Inflammatory macrophage (primary cell): ENCODE measurements at regions not wholly inside any gene's neighbourhood (a gene's known extent, or its start where the extent isn't known, plus 50 kb on each side); places are given as distances from the start of the nearest gene placed in this dataset.
"Not testable (repeated sequence)": the region's sequence is repeated elsewhere in the genome, so short reads cannot be mapped to it uniquely, and the experiment has no call there.

Source experiments
- DNase-seq, 2 donors: peaks; one replicate each; pipeline ENCODE4 v3.0.0-alpha.2; 2020 to 2022

DNA sequence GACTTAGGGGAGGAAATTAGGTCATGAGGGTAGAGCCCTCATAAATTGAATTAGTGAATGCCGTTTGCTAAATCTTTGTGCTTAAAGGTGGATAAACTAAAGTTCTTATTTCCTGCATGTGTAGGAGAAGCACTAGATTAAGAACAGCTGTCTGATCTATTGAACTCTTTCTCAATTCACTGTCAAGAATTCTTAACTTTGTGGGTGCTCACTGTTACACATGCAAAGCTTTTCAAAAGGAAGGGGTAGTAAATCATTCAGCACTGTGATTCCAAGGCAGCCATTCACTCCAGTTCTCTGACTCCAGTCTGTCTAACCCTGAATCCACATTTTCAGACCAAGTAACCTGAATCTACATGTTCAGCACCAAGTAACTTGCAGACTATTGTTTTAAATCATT lies 1520.1 kb downstream of the PCDH18 start:
- DNase-seq, result no peak

DNA sequence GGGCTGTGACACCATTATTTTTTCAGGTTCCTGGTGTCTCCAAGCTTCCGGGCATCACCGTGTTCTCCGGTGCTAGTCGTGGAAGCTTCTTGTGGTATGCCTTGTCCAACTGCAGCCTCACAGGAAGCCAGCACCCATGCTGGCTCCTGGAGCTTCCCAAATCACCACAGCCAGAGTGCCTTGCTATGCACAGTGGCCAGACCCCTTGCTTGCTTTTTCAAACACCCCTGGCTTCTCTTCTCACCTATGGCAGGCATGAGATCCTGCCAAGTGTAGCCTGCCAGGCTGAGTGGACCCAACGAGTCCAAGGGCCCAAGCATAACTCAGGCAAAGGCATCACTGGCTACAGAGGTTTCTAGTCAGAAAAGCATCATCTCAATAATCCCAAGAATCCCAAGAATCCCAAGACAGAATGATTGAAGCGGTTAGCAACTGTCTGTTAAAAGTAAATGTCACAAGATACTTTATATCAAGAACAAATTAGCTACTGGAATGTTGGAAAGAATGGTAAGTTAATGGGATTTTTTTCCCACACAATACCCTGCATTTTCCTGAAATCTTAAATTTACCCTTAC lies 1522.9 kb downstream of the PCDH18 start:
- no peak for DNase-seq

DNA sequence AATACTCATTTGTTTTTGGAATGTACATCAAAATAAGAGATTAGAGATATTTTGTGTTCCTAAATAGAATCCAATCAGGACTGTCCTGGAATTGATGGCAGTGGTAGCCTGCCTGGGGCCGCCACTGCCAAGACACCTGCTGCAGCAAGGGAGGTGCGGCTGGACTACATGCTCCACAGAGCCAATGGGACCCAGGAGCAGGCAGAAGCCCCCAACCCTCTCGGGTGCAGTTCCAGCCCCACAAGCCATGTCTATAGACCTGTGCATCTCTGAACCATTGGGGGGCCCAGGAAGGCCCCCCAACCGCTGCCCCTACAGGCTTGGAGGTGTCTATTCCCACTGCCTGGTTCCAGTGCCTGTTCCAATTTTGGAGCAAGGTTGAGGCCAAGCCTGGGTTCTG lies 1524.3 kb downstream of the PCDH18 start:
- DNase-seq, result no peak

DNA sequence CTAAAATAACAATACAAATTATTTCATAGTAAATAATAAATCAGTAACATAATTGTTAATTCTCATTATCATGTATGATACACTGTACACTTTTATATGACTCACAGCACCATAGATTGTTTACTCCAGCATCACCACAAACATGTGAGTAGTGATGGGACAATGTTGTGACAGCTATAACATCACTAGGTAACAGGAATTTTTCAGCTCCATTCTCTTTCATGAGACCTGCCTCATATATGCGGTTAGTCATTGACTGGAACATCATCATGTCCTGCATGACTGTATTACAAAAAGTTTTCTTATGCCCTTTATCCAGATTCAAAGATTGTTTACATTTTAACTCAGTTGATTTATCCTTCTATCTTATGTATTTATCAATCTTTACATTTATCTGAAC lies 1530.0 kb downstream of the PCDH18 start:
- no peak for DNase-seq

DNA sequence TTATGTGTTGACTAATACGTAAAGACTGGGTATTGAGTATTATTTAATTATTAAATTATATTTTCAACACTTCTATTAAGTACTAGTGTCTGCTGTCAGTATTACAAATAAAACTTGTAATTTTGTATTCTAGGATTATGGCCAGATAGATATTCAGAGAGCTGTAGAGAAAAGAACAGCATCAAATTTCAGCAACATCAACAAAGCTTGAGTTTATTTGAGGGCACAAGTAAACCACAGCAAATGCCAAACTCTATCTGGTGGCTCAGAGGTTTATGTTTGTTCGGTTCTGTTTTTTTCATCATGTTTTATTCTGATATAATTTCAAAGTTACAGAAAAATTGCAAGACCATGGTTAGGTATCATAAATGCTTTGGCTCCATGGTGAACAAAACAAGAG lies 1530.5 kb downstream of the PCDH18 start:
- DNase-seq, result no peak

DNA sequence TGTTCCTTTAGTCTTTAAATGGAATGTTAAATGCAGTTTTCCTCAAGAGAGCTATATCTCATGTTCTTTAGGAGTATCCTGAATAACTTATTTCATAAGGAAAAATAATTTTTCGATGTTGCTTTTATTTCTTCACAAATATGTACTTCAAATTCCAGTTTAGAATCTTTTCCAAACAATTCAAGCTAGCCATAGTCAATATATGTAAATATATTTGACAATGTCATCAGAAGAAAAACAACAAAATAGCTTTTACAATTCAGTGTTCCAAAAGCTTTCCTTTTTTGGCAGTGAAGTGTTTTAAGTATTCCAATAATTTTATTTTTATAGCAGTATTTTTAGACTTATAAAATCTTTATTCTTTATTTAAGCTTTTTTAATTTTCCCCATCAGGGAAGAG lies 1532.0 kb downstream of the PCDH18 start:
- no peak for DNase-seq

DNA sequence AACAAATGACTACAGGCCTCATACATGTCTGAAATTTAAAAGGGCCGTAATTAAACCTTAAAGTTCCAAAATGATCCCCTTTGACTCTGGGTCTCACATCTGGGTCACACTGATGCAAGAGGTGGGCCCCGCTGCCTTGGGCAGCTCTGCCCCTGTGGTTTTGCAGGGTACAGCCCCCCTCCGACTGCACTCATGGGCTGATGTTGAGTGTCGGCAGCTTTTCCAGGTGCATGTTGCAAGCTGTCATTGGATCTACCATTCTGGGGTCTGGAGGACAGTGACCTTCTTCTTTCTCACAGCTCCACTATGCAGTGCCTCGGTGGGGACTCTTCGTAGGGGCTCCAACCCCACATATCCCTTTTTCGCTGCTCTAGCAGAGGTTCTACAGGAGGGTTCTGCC lies 1537.9 kb downstream of the PCDH18 start:
- no peak for DNase-seq

DNA sequence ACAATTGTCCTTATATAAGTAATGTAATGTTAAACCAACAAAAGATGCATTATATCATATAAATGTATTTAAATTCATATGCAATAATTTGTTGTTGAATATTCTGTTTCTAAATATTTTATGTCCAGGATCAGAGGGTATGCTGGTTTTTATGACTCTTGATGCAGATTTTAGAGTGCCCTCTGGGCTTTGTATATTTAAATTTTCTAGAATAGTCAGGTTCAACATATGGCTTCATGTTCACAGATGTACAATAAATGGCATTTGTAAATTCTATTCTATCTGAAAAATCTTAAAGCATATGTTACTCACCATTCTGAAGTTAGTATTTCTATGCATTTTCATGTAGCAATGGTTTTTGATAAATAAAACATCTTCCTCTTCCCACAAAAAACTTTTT lies 1555.4 kb downstream of the PCDH18 start:
- no peak for DNase-seq

DNA sequence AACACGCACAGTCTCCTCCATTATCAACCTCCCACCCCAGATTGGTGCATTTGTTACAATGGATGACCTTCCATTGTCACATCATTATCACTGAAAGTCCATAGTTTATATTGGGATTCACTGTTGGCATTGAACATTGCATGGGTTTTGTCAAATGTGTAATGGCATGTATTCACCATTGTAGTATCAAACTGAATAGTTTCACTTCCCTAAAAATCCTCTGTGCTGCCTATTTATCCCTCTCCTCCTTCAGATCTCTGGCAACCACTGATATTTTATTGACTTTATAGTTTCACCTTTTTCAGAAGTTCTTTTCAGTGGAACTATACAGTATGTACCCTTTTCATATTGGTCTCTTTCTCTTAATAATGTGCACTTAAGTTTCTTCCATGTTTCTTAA lies 1565.4 kb downstream of the PCDH18 start:
- no peak for DNase-seq

DNA sequence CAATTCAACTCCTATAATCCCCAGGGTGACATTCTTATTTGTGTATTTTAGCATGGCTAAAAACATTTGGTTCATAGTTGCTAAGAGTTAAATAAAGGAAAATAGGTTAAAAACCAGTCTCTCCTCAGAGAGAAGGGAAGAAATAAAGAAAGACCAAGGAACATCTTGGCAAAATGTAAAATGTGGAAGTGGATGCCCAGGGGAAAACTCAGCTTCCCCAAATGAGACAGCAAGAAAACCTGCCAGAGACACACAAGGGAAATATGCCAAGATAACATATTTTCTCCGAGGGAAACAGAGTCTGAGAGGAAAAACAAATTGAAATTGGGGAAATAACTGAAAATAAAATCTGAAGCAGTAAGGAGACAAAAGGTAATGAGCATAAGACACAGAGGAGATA lies 1569.3 kb downstream of the PCDH18 start:
- DNase-seq, result no peak

DNA sequence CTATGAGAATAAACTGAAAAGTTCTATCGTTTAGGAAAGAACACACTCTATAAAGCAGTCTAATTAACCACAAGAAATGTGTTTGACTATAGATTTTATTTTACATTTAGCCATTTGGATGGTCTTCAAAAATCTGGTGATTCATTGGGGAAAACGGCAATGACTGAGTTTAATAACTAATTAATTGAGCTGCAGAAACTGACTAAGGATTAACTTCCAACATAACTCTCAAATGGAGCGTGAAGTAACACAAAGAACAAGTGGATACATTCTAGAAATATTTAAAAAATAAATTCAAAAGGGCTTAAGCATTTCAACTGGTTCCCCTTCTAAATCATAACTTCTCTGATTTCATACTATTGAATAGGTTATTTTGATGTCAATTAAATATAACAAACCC lies 1582.4 kb downstream of the PCDH18 start:
- no peak for DNase-seq

DNA sequence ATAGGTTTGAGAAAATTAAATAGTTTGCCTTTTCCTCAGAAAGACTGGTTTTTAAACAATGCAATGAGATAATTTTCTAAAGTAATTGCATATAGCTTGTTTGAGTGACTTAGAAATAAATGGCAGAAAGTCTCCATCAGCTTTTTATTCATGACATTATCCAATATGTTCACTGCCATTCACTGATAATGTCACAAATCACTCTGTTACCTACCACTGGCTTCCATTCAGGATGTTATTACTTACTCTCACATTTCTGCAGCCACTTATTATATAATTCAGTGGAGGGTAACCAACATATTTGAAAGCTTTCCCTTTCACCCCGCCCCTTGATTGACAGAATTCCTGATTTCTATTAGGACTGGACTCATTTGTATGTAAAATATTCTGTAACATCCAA lies 1583.5 kb downstream of the PCDH18 start:
- DNase-seq, result no peak

DNA sequence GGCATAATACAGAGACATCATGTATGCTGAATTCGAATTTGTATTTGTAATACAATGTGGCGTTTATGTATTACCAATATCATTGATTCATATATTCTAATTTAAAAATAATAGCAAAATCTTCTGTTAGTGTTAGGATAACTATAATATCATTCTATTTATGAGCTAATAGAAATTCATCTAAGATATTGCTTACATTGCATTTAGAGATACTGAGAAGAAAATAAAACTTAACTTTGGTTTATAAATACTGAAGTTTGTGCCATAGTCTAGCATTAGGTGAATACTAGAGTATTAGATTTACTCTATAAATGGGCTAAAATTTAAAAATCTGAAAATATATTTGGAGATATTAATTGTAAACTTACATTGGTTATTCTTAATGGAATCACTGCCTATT lies 1590.6 kb downstream of the PCDH18 start:
- DNase-seq, result no peak

DNA sequence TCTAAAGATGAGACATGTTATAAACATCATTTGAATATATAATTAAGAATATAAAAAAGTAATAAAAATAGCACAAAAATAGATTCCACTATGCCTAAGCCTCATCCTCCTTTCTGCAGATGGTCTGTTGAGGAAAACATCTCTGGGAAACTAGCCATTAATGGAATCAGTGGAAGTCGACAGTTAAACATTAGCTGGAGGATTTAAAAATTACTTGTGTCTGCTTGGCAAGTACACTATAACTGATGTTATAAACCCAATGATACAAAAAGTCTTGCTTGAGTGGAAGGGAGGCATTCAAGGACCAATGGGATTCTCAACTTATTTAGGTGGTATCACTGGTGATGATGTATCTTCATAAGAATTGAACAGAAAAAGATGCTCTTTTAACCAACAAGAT lies 1598.3 kb downstream of the PCDH18 start:
- DNase-seq, result no peak

DNA sequence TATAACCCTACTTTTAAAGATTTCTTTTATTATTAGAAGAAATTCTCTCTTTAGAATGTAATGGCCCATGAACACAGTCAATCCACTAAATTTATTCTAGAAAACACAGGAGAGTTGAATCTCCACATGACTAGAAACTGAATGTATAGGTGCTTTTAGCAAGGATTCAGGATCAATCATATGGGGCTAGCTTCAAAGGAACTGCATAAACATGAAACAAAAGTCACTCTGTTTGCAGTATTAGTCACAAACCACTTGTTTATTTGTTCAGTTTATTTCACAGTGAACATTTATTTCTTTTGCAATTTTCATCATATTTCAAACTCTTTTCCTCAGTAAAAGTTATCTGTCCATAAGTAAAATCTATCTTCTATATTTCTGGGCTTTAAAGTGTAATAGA lies 1604.6 kb downstream of the PCDH18 start:
- DNase-seq, result no peak

DNA sequence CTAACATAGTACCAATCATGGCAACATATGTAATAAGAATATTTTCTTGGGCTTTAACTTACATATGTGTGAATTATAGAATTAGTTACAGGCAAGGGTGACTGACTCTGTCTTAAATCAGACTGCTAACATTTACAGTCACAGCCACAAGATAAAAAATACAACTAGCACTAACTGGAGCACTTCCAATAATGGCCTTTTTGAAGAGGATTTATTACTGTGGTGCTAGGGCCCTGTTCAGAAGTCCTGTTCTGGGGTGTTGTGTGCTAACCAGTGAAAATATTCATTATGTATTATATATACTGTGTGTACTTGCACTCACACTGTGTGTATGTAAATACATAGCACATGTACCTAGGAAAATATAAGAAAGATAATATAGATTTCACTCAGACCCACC lies 1611.2 kb downstream of the PCDH18 start:
- DNase-seq, result no peak

DNA sequence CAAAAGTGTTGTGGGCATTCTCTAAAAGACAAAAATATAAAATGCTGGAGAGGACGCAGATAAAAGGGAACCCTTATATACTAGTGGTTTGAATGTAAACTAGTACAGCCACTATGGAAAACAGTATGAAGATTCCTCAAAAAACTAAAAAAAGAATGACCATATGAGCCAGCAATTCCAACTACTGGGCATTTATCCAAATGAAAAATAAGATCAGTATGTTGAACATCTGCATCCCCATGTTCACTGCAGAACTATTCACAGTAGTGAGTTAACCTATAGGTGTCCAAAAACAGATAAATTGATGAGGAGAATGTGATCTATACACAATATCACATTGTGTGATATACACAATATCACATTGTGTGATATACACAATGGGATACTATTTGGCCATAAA lies 1615.3 kb downstream of the PCDH18 start:
- DNase-seq, result no peak

DNA sequence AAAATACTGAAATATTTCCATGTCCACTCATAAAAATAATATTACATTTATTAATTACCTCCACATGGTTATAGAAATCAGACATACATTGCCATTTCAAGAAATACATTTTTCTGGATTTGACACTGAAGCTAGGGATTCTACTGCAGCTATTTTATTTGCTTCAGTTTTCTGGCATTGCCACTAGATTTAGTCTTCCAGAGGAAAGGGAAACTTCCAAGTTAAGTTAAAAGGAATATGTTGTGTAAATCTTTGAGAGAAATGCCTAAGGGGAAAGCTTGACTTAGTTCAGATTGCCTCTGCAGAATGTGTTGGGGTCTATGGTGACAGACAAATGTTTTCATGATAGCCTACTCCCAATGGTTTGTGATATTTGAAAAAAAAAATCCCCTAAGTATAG lies 1631.3 kb downstream of the PCDH18 start:
- DNase-seq, result no peak

DNA sequence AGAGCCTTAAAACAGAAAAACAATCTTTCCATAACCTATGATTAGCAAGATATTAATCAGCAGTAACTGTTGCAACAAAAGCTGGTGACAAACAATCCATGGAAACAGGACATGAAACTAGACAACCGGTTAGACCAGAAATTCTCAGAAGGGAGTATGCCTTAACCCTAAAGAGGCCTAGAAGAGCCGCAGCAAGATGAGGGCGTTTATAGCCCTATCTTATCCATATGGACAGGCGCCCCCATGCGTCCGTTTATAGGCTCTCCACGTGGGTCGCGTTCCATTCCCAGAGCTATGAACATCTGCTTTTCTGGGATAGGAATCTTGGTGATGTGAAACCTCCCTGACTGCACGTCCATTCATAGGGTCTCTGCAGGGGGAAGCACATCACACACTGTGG lies 1662.7 kb upstream of the PABPC4L start:
- not testable (repeated sequence) for DNase-seq

DNA sequence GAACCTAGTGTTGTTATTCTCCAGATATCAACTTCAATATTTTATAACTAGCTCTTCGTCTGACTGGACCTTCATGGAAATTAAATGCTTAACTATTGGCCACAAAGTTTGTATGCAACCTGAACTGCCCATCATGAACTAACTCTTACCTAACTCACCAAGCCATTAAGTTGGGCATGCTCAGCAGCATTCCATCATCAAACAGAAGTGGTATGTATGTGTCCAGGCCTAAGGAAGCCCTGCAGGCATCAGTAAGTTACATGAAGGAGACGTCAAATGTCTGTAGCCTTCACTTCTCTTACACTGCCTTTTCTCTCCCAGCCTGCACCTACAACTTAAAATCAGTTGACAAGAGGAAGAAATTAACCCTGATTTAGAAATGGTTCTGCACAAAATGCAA lies 1639.2 kb upstream of the PABPC4L start:
- no peak for DNase-seq

DNA sequence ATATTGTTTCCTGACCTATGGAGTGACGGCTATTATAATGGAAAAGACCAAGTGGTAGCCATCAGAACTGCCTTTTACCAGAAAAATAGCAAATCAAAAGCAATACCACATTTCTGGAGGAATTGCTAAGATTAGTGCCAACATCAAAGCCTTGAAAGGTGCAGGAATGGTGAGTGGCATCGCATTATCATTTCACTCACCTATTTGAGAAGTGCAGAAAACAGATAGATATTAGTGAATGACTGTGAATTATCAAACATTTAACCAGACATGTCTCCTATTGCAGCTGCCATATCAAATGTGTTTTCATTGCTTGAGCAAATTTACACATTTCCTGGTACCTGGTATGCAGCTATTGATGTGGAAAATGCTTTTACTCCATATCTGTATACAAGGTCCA lies 1638.1 kb upstream of the PABPC4L start:
- DNase-seq, result no peak

DNA sequence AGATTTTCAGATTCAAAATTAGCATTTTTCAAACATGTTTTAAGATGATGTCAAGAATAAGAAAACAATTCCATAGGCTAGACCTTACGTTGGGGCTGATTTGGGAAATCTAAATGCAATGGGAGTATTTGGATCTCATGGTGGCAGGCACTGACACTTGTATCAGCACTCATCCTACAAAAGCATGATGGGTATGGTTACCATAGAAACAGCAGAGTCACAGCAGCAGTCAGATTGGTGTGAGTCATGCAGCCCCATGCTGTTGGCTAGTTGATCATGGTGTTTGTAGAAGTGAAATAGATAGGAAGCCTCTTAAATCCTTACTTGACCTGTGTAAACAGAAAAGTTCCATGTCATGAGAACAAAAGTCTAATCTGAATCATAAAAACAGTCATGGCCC lies 1637.3 kb upstream of the PABPC4L start:
- DNase-seq, result no peak

DNA sequence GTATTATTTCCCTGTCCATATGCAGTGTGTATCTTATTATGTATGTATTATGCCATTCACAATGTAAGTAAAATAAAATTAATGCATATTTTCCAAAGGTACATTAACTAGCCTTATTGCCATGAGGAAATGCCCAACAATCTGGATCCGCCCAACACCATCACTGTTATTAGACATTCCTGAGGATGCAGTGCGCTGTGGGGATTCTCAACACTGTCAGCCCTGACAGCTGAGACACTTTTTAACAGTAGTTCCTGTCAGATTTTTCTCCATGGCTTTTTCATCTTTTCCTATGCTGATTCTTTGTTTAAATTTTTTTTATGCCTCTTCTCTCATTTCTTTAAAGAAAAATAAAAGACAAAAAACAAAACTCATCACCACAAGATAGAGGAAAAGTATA lies 1632.9 kb upstream of the PABPC4L start:
- DNase-seq, result no peak

DNA sequence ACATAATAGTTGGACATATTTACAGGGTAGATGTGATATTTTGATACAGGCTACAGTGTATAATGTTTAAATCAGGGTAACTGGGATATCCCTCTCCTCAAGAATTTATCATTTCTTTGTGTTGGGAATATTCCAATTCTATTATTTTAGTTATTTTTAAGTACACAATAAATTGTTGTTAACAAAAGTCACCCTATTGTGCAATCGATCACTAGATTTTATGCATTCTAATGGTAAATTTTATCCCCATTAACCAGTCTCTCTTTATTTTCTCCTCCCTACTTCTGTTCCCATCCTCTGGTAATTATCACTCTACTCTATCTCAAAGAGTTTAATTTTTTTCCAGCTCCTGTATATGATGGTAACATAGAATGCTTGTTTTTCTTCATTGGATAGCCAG lies 1631.9 kb upstream of the PABPC4L start:
- no peak for DNase-seq

DNA sequence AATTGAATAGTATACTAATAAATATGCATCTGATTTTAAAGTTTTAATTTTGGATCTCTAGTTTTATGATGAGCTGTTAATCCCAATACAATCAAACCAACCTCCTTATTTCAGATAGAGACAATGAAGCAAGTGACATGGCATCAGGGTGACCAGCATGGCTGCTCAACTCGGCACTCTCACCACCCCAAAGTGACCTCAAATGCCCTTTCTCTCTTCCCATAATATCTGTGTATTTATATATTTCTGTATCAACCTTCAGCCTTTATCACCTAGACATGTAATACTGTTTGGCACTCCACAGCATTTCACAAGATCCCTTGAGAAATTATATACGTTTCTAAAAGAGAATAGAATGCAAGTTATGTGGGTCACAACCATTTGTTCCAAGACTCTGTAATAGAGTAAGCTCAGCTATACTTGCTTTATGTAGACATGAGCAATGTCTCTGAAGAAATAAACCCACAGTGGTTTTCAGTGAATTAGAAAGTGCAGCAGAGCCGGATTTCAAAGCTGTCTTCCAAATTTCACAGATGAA lies 1623.2 kb upstream of the PABPC4L start:
- no peak for DNase-seq

DNA sequence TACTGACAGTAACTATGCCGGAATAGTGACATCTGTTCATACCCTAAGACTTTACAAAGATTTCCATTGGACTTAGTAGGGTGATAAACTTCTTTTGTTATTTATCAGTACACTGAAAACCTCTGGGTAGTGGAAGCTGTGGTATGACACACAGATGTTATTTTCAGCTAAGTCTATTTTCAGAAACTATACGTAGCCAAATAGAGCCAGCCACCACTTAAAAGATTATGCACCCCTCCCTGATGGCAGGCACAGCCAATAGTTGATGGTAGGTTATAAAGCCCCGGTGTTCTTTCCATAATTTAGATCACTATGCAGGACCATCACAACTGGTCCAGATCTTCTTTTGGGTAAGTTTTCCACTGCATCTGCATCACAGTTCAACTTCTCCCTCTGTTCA lies 1603.2 kb upstream of the PABPC4L start:
- no peak for DNase-seq
